ENCODE measurements at regions not wholly inside any gene's neighbourhood (a gene's known extent, or its start where the extent isn't known, plus 50 kb on each side); places are given as distances from the start of the nearest gene placed in this dataset.

GRCh38 chr7:80054356-80054755 is 80.3 kb upstream of the GNAI1 start:
- TF ChIP-seq CTCF (conservative IDR thresholded peaks at IDR 0.05) (no peak), ZFX (IDR thresholded peaks at IDR 0.05) (no peak)

Measured in C4-2B (cell line).